ENCODE measurements at regions not wholly inside any gene's neighbourhood (a gene's known extent, or its start where the extent isn't known, plus 50 kb on each side); places are given as distances from the start of the nearest gene placed in this dataset.

- DNase-seq (no peak), ATAC-seq (no peak)
- Histone ChIP-seq H3K27ac (no peak overlapping the region), H3K4me3 (no peak overlapping the region), H3K36me3 (no peaks in the 10 kb centered on the region), H3K27me3 (no peaks in the 10 kb centered on the region), H3K4me1 (peaks cover 0 to 9% of the 10 kb centered on the region in 2 donors), H3K9me3 (no peaks in the 10 kb centered on the region)
- TF ChIP-seq CTCF (IDR thresholded peaks at IDR 0.05 in 4 of 5, conservative IDR thresholded peaks at IDR 0.05 in 1 of 5), result no peak
- no peak for TF ChIP-seq POLR2A (IDR thresholded peaks at IDR 0.05)
- in situ Hi-C loops (cut with MboI; ENCODE audit: low sequenced_read_pairs in 4 of 4), result loop anchor here in 3 of 4 donors (10.0 to 25.0 kb wide), 4 partner anchors 129 to 904 kb away; no protein-coding TSS in a partner anchor
- intact Hi-C loops (cut with DNase I; ENCODE audit: low total_unique reads), result no loop called here
Observed at GRCh38 chr1:168433238-168433637, 110.6 kb downstream of the XCL2 start.

- no peaks in the 10 kb centered on the region for H3K27me3 ChIP-seq
- no peaks in the 10 kb centered on the region for H3K9me3 ChIP-seq
- no peak overlapping the region for H3K27ac ChIP-seq
- H3K4me3 ChIP-seq, result no peak overlapping the region
- DNase-seq (no peak), ATAC-seq (no peak)
- peaks cover 8 to 18% of the 10 kb centered on the region in 2 donors for H3K4me1 ChIP-seq
- in situ Hi-C loops (cut with MboI; ENCODE audit: low sequenced_read_pairs in 4 of 4) (loop anchor here in 3 of 4 donors (10.0 to 25.0 kb wide), 4 partner anchors 130 to 905 kb away; no protein-coding TSS in a partner anchor), intact Hi-C loops (cut with DNase I; ENCODE audit: low total_unique reads) (no loop called here)
- no peaks in the 10 kb centered on the region for H3K36me3 ChIP-seq
- TF ChIP-seq CTCF (IDR thresholded peaks at IDR 0.05 in 4 of 5, conservative IDR thresholded peaks at IDR 0.05 in 1 of 5), result no peak
- TF ChIP-seq POLR2A (IDR thresholded peaks at IDR 0.05), result no peak
Observed at GRCh38 chr1:168431882-168432281, 111.9 kb downstream of the XCL2 start.

GRCh38 chr1:168430321-168430720, 113.5 kb downstream of the XCL2 start:
- H3K27me3 ChIP-seq, result no peaks in the 10 kb centered on the region
- no peaks in the 10 kb centered on the region for H3K36me3 ChIP-seq
- H3K27ac ChIP-seq, result no peak overlapping the region
- ATAC-seq (no peak), DNase-seq (no peak)
- no peaks in the 10 kb centered on the region for H3K9me3 ChIP-seq
- TF ChIP-seq POLR2A (IDR thresholded peaks at IDR 0.05) (no peak), CTCF (IDR thresholded peaks at IDR 0.05 in 4 of 5, conservative IDR thresholded peaks at IDR 0.05 in 1 of 5) (no peak)
- in situ Hi-C loops (cut with MboI; ENCODE audit: low sequenced_read_pairs in 4 of 4), result loop anchor here in 3 of 4 donors (10.0 to 25.0 kb wide), 4 partner anchors 132 to 907 kb away; no protein-coding TSS in a partner anchor
- H3K4me3 ChIP-seq, result no peak overlapping the region
- intact Hi-C loops (cut with DNase I; ENCODE audit: low total_unique reads), result no loop called here
- peaks cover 12 to 22% of the 10 kb centered on the region in 2 donors for H3K4me1 ChIP-seq

- DNase-seq, result peak in 1 of 2 donors; percentile 18
- in situ Hi-C loops (cut with MboI; ENCODE audit: low sequenced_read_pairs in 4 of 4) (loop anchor here in 1 of 4 donors (25.0 kb wide), 2 partner anchors 134 to 909 kb away; no protein-coding TSS in a partner anchor), intact Hi-C loops (cut with DNase I; ENCODE audit: low total_unique reads) (no loop called here)
- Histone ChIP-seq H3K4me1 (peaks cover 12 to 22% of the 10 kb centered on the region in 2 donors), H3K27ac (peak overlapping the region in 2 of 4 donors; percentile 5 to 66), H3K27me3 (no peaks in the 10 kb centered on the region), H3K4me3 (no peak overlapping the region), H3K36me3 (no peaks in the 10 kb centered on the region), H3K9me3 (no peaks in the 10 kb centered on the region)
- ATAC-seq, result peak; percentile 44 to 79
- TF ChIP-seq CTCF (IDR thresholded peaks at IDR 0.05 in 4 of 5, conservative IDR thresholded peaks at IDR 0.05 in 1 of 5) (no peak), POLR2A (IDR thresholded peaks at IDR 0.05) (no peak)
Observed at GRCh38 chr1:168428063-168428731, 115.6 kb downstream of the XCL2 start.
